ENCODE measurements at regions not wholly inside any gene's neighbourhood (a gene's known extent, or its start where the extent isn't known, plus 50 kb on each side); places are given as distances from the start of the nearest gene placed in this dataset.
A peak's percentile ranks its signal among the peaks of the same experiment; 100 is the strongest.

GRCh38 chr12:69042970-69043369 lies 110.0 kb upstream of the CPM start:
- Mint-ChIP-seq H3K27me3 (ENCODE audit: low read depth in 3 of 3) (peaks cover 0 to 6% (median 0%) of the 10 kb centered on the region in 3 donors), H3K9me3 (peaks cover 0 to 2% (median 0%) of the 10 kb centered on the region in 7 donors), H3K4me3 (no peak overlapping the region), H3K27ac (peak overlapping the region in 5 of 7 donors; percentile 33 to 90 (median 53)), H3K36me3 (no peaks in the 10 kb centered on the region), H3K4me1 (peaks cover 18% of the 10 kb centered on the region)
- 100% methylated on average over 1 of the region's 4 CpGs for WGBS (ENCODE audit: insufficient coverage)
- Histone ChIP-seq H4K20me1 (ENCODE audit: insufficient read depth, low read length) (no peaks in the 10 kb centered on the region), H3K79me2 (ENCODE audit: insufficient read depth, low read length) (no peaks in the 10 kb centered on the region), H2AFZ (ENCODE audit: insufficient read depth, low read depth, low read length, poor library complexity, severe bottlenecking) (no peak overlapping the region), H3K4me1 (ENCODE audit: control insufficient read depth in 1 of 2, insufficient read depth in 2 of 2, low read length in 2 of 2) (peaks cover 18 to 19% of the 10 kb centered on the region in 2 donors), H3K4me2 (replicated peaks; ENCODE audit: extremely low read depth, low read length, poor library complexity, severe bottlenecking) (no peak overlapping the region), H3K27ac (ENCODE audit: low read depth in 1 of 2, low read length in 2 of 2) (no peak overlapping the region), H3K27me3 (ENCODE audit: control insufficient read depth in 2 of 2, insufficient read depth in 2 of 2, low read length in 2 of 2) (no peaks in the 10 kb centered on the region), H3K36me3 (replicated peaks in 1 of 2; ENCODE audit: control insufficient read depth in 1 of 2, insufficient read depth in 2 of 2, low read length in 2 of 2) (no peaks in the 10 kb centered on the region), H3K9me3 (replicated peaks in 1 of 2; ENCODE audit: control insufficient read depth in 1 of 2, insufficient read depth in 1 of 2, low read length in 2 of 2) (no peaks in the 10 kb centered on the region), H3K4me3 (replicated peaks in 1 of 3; ENCODE audit: low read depth in 2 of 3, low read length in 3 of 3) (no peak overlapping the region), H3K9ac (ENCODE audit: insufficient read depth, low read length, poor library complexity, severe bottlenecking) (no peak overlapping the region)
- intact Hi-C loops (cut with micrococcal nuclease), result no loop called here
- no peak for DNase-seq
- no peak for TF ChIP-seq CTCF (IDR thresholded peaks at IDR 0.05)

- H3K27ac Mint-ChIP-seq, result no peak overlapping the region
- Histone ChIP-seq H3K4me1 (ENCODE audit: control insufficient read depth in 1 of 2, insufficient read depth in 2 of 2, low read length in 2 of 2) (peaks cover 8% of the 10 kb centered on the region in 2 donors), H2AFZ (ENCODE audit: insufficient read depth, low read depth, low read length, poor library complexity, severe bottlenecking) (no peak overlapping the region), H3K27me3 (ENCODE audit: control insufficient read depth in 2 of 2, insufficient read depth in 2 of 2, low read length in 2 of 2) (no peaks in the 10 kb centered on the region), H3K9me3 (replicated peaks in 1 of 2; ENCODE audit: control insufficient read depth in 1 of 2, insufficient read depth in 1 of 2, low read length in 2 of 2) (no peaks in the 10 kb centered on the region), H3K79me2 (ENCODE audit: insufficient read depth, low read length) (no peaks in the 10 kb centered on the region), H3K36me3 (replicated peaks in 1 of 2; ENCODE audit: control insufficient read depth in 1 of 2, insufficient read depth in 2 of 2, low read length in 2 of 2) (no peaks in the 10 kb centered on the region), H3K27ac (ENCODE audit: low read depth in 1 of 2, low read length in 2 of 2) (no peak overlapping the region), H3K4me2 (replicated peaks; ENCODE audit: extremely low read depth, low read length, poor library complexity, severe bottlenecking) (no peak overlapping the region), H4K20me1 (ENCODE audit: insufficient read depth, low read length) (no peaks in the 10 kb centered on the region), H3K4me3 (replicated peaks in 1 of 3; ENCODE audit: low read depth in 2 of 3, low read length in 3 of 3) (no peak overlapping the region), H3K9ac (ENCODE audit: insufficient read depth, low read length, poor library complexity, severe bottlenecking) (no peak overlapping the region)
- intact Hi-C loops (cut with micrococcal nuclease), result no loop called here
- TF ChIP-seq CTCF (IDR thresholded peaks at IDR 0.05), result no peak
- H3K4me1 Mint-ChIP-seq, result peaks cover 12% of the 10 kb centered on the region
- 100% methylated on average over 2 of the region's 2 CpGs for WGBS (ENCODE audit: insufficient coverage)
- H3K9me3 Mint-ChIP-seq, result peaks cover 0 to 3% (median 0%) of the 10 kb centered on the region in 7 donors
- no peak overlapping the region for H3K4me3 Mint-ChIP-seq
- no peaks in the 10 kb centered on the region for H3K36me3 Mint-ChIP-seq
- no peak for DNase-seq
- peaks cover 0 to 6% (median 0%) of the 10 kb centered on the region in 3 donors for H3K27me3 Mint-ChIP-seq (ENCODE audit: low read depth in 3 of 3)
These were observed 111.9 kb upstream of the CPM start for GRCh38 chr12:69044887-69045286.

All from CD14-positive monocyte (primary cell).